ENCODE measurements at regions not wholly inside any gene's neighbourhood (a gene's known extent, or its start where the extent isn't known, plus 50 kb on each side); places are given as distances from the start of the nearest gene placed in this dataset.
A peak's percentile ranks its signal among the peaks of the same experiment; 100 is the strongest.

DNA sequence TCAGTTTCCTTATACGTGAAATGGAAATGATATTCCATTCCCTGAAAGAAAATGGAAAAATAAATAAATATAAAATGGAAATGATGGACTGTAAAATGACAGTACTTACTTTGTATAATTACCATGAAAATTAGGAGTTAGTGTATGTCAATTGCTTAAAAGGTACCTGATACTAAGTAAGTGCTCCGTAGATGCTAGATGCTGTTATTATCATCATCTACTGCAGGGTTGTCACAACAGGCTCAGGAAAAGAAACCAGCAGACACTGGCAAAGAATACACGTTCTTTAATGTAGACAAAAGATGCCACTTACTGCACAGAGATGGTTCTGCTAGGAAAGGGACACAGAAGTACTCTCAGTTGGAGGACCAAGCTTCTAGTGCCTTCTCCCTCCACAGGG is 64.0 kb upstream of the KCNN2 start:
- no peak for DNase-seq

DNA sequence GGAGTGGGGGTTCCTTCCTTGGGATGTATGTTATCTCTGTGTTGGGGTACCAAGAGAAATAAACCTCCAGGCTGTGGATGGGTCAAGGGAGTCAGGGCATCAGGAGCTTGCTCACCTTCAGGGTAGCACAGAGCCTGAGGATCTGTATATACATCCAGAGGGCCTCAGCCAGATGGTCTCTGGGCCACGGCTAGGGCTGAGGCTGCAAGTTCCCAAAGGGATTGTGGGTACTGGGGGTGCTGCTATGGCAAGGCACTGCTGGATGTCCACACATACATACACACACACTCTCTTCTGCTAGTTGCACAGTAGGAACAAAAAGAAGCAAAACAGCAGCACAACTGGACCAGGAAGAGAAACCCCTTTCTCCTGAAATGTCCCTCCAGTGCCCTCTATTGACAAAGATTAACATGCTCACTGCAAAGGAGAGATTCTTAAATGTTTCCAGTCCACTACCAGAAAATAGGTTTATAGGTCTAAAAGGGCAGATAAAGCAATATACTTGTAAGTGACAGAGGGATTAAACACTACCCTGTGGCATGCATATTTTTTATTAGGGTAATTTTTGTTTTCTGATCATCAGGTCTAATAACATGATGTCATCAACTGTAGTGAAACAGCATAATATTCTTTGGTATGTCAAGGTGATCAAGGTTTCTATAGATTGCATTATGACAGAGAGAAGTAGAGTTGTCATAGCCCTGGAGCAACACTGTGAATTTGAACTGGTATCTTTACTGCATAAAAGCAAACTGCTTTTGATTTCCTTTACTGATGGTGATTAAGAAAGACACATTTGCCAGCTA is 56.3 kb upstream of the KCNN2 start:
- DNase-seq: peak; percentile 28

DNA sequence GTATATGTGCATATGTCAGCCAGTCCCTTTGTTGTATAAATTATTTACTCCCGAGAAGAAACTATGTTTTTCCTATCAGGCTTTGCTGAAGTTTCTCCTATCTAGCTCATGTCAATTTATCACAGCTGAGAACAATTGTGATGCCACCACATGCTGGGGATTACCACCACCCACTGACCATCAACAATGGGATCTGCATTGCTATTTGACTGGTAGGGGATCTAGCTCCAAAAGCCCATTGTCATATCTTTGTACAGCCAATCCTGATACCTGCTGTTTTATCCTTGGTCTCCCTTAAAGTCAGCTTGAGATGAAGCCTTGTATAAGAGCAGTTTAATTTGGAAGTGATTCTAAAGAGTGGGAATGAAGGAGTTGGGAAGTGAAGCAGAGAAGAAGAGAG is 53.9 kb upstream of the KCNN2 start:
- no peak for DNase-seq

DNA sequence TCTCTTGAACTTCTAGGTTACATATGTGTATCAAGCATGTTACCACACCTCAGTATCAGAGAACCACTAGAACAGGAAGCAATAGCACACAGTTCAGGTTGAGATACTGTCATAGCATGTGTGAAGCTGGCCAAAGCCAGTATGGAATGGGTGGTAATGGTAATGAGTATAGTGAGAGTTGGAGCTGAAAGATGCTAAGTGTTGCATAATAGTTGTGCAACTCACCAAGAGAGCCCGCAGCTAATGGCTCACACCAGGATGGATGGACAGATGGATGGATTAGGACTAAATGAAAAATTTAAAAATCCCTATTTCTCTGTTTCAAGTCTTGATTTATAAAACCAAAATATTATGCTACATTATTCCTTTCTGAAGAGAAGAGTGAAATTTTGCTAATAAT is 53.4 kb upstream of the KCNN2 start:
- no peak for DNase-seq

DNA sequence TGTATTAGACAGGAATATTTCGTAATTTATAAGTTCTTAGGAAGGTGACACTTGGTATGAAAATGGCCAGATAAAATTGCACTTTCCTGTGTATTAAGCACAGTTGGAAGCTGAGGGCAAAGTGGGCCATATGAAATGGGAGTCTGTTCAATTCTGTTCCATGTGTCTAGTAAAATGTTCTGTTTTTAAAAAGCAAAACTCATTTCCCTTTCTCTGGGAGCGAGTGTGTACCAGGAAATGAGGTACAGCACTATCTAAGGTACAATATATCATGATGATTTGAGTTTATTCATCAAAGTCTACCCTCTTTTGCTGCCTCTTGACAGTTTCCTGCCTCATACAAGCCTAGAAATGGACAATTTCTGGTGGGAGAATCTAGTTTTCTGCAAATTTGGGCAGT is 51.2 kb upstream of the KCNN2 start:
- no peak for DNase-seq

DNA sequence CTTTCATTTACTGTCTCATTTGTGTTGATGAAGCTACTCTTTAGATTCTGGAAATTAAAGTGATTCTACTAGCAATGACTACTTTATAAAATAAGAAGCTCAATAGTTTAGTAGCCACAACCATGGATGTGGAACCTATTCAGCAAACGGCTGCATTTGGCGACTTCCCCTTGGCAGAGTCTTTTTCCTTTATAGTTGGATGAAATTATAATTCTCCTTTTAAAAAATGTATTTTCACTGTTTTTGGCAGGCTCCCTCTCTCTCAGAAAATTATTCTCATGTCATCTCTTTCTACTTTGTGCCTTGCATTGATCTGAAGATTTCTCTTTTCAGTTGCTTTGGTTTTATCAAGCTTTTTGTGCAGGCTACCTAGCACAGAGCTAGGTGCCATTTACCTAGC is 50.6 kb upstream of the KCNN2 start:
- DNase-seq: no peak

DNA sequence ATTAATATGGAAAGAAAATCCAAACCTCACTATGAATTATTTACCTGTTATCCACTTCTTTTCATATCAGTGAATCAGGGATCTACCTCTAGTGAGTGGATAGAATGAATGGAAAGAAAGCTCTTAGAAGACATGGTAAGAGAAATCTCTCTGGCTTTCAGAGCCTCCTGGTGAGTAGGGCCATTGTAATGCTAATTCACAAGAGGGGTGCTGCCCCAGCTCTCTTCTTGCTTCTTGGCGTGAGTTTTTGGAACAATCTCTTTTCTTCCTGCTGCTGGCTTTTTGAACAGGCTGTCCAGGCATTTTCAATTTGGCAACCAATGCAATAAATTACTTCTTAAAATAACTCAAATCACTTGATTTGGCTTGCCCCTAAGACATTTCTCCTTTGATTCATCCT is 49.9 kb upstream of the KCNN2 start:
- DNase-seq: no peak
